Endothelial cell (in vitro differentiated cells): ENCODE measurements at regions not wholly inside any gene's neighbourhood (a gene's known extent, or its start where the extent isn't known, plus 50 kb on each side); places are given as distances from the start of the nearest gene placed in this dataset.

Source experiments
- DNase-seq: peaks from one replicate; pipeline ENCODE4 v3.0.0; 2021; ENCODE audit warnings: low spot score
- H3K27ac Mint-ChIP-seq: one replicate; pipeline ENCODE4 v1.8.0; 2021; ENCODE audit warnings: mixed read lengths, inconsistent platforms; ENCODE audit not compliant: unreplicated experiment
- H3K27me3 Mint-ChIP-seq: one replicate; pipeline ENCODE4 v1.8.0; 2021; ENCODE audit warnings: mild to moderate bottlenecking, moderate library complexity, mixed read lengths, inconsistent platforms; ENCODE audit not compliant: unreplicated experiment
- H3K36me3 Mint-ChIP-seq: one replicate; pipeline ENCODE4 v1.8.0; 2021; ENCODE audit warnings: mild to moderate bottlenecking, low read depth, mixed read lengths, inconsistent platforms; ENCODE audit not compliant: unreplicated experiment
- H3K4me1 Mint-ChIP-seq: one replicate; pipeline ENCODE4 v1.8.0; 2021; ENCODE audit warnings: mild to moderate bottlenecking, mixed read lengths, inconsistent platforms; ENCODE audit not compliant: unreplicated experiment
- H3K4me3 Mint-ChIP-seq: one replicate; pipeline ENCODE4 v1.8.0; 2021; ENCODE audit warnings: mild to moderate bottlenecking, mixed read lengths, inconsistent platforms; ENCODE audit not compliant: unreplicated experiment
- H3K9me3 Mint-ChIP-seq: one replicate; pipeline ENCODE4 v1.8.0; 2021; ENCODE audit warnings: mixed read lengths, inconsistent platforms; ENCODE audit not compliant: unreplicated experiment
- TF ChIP-seq, protein P1 (sequence below): fragments of 200-600 bp; sonication (generic); IDR thresholded peaks from one replicate; pipeline ENCODE4 v1.5.0; 2021; ENCODE audit warnings: antibody characterized with exemption; ENCODE audit not compliant: unreplicated experiment

DNA sequence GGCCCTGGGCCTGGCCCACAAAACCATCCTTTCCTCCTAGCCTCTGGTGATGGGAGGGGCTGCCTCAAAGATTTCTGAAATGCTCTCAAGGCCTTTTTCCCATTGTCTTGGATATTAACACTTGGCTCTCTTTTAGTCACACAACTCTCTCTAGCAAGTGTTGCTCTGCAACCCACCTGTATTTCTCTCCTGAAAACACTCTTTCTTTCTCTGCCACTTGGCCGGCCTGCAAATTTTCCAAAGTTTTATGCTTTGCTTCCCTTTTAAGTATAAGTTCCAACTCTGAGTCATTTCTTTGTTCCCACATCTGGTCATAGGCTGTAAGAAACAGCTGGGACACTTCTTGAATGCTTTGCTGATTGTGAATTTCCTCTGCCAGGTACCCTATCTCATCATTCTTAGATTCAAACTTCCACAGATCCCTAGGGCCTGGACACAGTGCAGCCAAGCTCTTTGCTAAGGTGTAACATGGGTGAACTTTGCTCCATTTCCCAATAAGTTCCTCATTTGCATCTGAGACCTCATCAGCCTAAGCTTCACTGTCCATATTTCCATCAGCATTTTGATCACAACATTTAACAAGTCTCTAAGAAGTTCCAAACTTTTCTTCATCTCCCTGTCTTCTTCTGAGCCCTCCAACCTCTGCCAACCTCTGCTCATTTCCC is 93.8 kb downstream of the TRIM29 start:
- H3K9me3 Mint-ChIP-seq: peaks cover 5% of the 10 kb centered on the region
- H3K27me3 Mint-ChIP-seq: no peaks in the 10 kb centered on the region
- no peak for DNase-seq
- H3K4me1 Mint-ChIP-seq: no peaks in the 10 kb centered on the region
- H3K36me3 Mint-ChIP-seq: no peaks in the 10 kb centered on the region
- TF ChIP-seq, protein P1, sequence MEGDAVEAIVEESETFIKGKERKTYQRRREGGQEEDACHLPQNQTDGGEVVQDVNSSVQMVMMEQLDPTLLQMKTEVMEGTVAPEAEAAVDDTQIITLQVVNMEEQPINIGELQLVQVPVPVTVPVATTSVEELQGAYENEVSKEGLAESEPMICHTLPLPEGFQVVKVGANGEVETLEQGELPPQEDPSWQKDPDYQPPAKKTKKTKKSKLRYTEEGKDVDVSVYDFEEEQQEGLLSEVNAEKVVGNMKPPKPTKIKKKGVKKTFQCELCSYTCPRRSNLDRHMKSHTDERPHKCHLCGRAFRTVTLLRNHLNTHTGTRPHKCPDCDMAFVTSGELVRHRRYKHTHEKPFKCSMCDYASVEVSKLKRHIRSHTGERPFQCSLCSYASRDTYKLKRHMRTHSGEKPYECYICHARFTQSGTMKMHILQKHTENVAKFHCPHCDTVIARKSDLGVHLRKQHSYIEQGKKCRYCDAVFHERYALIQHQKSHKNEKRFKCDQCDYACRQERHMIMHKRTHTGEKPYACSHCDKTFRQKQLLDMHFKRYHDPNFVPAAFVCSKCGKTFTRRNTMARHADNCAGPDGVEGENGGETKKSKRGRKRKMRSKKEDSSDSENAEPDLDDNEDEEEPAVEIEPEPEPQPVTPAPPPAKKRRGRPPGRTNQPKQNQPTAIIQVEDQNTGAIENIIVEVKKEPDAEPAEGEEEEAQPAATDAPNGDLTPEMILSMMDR: no peak
- no peak overlapping the region for H3K27ac Mint-ChIP-seq
- H3K4me3 Mint-ChIP-seq: no peak overlapping the region

DNA sequence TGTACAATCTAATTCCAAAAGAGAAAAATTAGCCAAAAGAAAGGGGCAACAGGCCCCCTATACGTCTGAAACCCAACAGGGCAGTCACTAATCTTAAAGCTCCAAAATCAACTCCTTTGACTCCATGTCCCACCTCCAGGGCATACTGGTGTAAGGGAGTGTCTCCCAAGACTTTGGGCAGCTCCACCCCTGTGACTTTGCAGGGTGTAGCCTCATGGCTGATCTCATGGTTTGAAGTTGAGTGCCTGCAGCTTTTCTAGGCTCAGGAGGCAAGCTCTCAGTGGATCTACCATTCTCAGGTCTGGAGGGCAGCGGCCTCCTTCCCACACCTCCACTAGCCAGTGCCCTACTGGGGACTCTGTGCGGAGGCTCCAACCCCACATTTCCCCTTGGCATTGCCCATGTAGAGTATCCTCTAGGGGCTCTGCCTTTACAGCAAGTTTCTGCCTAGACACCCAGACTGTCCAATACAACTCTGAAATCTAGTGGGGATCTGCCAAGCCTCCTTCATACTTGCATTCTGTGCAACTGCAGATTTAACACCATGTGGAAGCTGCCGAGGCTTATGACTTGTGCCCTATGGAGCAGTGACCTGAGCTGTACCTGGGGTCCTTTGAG is 94.5 kb downstream of the TRIM29 start:
- DNase-seq: no peak
- H3K4me3 Mint-ChIP-seq: no peak overlapping the region

DNA sequence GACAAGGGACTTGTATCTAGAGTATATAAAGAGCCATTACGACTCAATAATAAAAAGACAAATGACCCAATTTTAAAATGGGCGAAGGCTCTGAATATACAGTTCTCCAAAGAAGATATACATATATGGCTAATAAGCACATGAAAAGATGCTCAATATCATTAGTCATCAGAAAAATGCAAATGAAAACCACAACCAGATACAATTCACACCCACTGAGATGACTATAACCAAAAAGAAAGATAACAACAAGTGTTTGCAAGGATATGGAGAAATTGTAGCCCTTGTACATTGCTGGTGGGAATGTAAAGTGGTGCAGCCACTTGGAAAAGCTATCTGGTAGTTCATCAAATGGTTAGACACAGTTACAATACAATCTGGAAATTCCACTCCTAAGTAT is 96.3 kb downstream of the TRIM29 start:
- Mint-ChIP-seq H3K27me3 (no peaks in the 10 kb centered on the region), H3K36me3 (no peaks in the 10 kb centered on the region), H3K4me1 (no peaks in the 10 kb centered on the region), H3K9me3 (peaks cover 2% of the 10 kb centered on the region), H3K4me3 (no peak overlapping the region), H3K27ac (no peak overlapping the region)
- TF ChIP-seq, protein P1: no peak
- DNase-seq: no peak

More for the DNA sequence above, 94.5 kb downstream of the TRIM29 start:
- Mint-ChIP-seq H3K4me1 (no peaks in the 10 kb centered on the region), H3K27me3 (no peaks in the 10 kb centered on the region), H3K9me3 (peaks cover 5% of the 10 kb centered on the region), H3K27ac (no peak overlapping the region), H3K36me3 (no peaks in the 10 kb centered on the region)
- TF ChIP-seq, protein P1: no peak

DNA sequence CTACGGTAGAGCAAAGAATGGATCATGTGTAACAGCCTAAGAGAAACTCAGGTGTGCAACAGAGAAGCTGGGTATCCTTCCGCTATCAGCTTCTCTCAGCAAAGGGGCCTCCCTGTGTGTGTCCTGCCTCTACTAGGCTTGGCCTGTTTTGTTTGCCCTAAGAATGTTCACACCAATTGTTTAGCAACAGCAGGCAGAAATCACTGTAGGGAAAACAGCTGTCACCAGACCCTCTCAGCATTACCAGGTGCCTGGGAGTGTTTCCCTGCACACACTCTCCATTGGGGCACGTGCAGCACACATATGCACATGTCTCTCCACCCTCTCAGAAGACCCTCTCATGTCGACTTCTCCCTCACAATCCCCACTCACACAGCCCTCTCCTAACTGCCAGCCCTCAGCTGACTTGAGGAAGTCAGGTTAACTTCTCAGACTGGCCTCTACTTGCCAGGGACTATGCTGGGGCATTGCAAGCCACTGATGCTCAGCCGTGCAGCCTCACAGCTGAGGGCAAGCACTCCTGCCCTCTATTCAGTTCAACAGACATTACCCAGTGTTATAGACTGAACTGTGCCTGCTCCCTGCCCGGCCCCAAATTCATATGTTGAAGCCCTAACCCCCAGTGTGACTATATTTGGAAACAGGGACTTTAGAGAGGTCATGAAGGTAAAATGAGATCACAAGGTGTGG is 97.6 kb downstream of the TRIM29 start:
- no peak for DNase-seq
- TF ChIP-seq, protein P1: no peak
- H3K27me3 Mint-ChIP-seq: no peaks in the 10 kb centered on the region
- H3K36me3 Mint-ChIP-seq: no peaks in the 10 kb centered on the region
- no peak overlapping the region for H3K4me3 Mint-ChIP-seq
- H3K27ac Mint-ChIP-seq: no peak overlapping the region
- no peaks in the 10 kb centered on the region for H3K4me1 Mint-ChIP-seq
- H3K9me3 Mint-ChIP-seq: no peaks in the 10 kb centered on the region

DNA sequence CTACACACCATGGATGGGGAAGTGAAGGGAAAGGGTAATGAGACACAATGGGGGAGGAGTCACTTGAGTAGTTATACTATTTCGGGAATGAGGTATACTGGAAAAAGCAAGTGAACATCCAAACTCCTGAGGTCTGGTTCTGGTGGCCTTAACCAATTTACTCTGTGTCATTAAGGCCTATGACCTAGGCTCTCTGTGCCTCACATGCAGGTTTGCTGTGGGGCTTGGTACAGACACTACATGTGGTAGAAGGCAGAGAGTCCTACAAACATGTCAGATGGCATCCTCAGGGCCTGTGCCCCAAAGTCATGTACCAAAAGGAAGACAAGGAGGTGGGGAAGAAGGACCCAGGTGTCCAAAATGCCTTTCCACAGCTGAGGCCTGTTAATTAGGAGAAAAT is 98.9 kb downstream of the TRIM29 start:
- Mint-ChIP-seq H3K4me3 (no peak overlapping the region), H3K27me3 (no peaks in the 10 kb centered on the region), H3K36me3 (no peaks in the 10 kb centered on the region), H3K9me3 (no peaks in the 10 kb centered on the region), H3K4me1 (no peaks in the 10 kb centered on the region), H3K27ac (no peak overlapping the region)
- DNase-seq: no peak
- TF ChIP-seq, protein P1: no peak
